ENCODE measurements at regions not wholly inside any gene's neighbourhood (a gene's known extent, or its start where the extent isn't known, plus 50 kb on each side); places are given as distances from the start of the nearest gene placed in this dataset.
"Not testable (repeated sequence)": the region's sequence is repeated elsewhere in the genome, so short reads cannot be mapped to it uniquely, and the experiment has no call there.

GRCh38 chr6:9361749-9362148 is 926.4 kb upstream of the SLC35B3 start:
- no peak for DNase-seq

- DNase-seq = no peak
These were observed 925.5 kb upstream of the SLC35B3 start for GRCh38 chr6:9360881-9361280.

GRCh38 chr6:9347608-9348007 is 912.3 kb upstream of the SLC35B3 start:
- DNase-seq = no peak

GRCh38 chr6:9346923-9347322 is 911.6 kb upstream of the SLC35B3 start:
- DNase-seq = no peak

- DNase-seq = no peak
These were observed 900.1 kb upstream of the SLC35B3 start for GRCh38 chr6:9335431-9335830.

DNA sequence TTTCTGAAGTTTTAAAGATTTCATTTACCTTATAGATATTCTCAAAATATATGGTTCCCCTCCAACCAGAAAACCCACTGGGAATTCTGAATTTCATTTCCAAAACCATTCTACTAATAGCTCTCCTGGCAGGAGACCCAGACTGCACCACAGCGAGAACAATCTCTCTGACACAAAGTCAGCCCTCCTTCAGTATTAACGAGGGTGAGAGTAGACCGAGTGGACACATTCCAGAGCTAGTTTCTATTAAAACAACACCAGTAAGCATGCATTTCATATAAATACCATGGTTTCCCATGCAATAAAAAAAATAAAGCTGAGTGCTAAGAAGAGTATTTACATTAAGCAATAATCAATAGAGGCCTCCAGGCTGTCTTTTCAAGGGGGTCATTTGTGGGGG is 899.6 kb upstream of the SLC35B3 start:
- no peak for DNase-seq

DNA sequence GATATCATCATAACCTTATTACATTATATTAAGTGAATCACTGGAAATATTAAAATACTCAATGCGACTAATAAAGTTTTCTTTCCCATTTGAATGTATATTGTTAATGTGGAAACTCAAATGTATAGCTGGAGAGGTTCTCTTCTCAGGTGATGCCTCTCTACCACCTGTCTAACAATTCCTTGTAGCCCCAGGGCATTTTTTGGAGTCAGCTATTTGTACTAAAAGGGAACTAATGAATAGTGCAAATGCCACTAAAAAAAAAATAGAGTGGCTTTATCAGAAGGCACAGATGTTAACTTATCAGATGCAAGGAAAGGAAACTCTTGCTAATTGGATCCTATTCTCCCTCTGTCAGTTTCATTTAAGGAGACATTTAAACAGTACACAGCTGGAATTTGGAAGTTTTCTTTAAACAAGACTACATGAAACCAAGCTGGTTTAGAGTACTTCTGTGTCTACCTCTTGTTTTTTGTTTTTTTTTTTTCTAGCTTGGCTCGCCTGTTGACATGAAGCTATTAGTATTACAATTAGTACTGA is 897.0 kb upstream of the SLC35B3 start:
- no peak for DNase-seq

- DNase-seq = no peak
These were observed 881.5 kb upstream of the SLC35B3 start for GRCh38 chr6:9316831-9317230.

- DNase-seq = no peak
These were observed 880.8 kb upstream of the SLC35B3 start for GRCh38 chr6:9315966-9316650.

GRCh38 chr6:9308284-9308683 is 872.9 kb upstream of the SLC35B3 start:
- no peak for DNase-seq

DNA sequence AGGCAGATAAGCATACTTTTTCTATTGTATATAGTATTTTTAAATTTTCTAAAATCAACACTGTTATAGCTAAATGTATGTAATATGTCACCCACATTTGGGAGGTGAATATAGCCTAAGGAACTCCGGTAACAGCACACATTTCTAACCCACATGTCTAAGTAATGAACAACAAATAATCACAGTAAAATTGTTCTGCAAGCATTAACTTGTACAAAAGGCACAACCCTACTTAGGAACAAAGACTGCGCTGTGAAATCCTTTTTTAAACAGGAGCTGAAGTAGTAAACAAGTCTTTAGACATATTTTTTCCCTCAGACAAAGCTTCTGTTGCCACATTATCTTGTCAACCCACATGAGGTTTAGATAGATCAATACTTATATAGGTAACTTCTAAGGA is 872.4 kb upstream of the SLC35B3 start:
- no peak for DNase-seq

DNA sequence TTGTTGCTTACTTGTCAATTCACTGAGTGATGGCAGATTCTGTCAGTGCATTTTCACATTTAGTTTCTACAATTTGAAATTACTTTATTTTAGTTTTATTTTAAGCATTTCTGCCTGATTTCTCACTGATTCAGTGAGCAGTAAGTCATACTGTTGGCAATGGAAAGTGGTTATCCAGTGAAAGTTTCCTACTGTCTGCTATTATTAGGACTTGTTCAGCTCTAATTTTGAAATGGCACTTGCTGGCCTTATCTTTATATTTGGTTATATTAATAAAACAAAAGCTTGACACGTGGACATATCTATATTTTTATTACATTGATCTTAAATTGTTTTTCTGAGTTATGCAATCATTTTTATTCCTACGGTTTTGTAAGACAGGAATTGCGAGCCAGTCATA is 871.8 kb upstream of the SLC35B3 start:
- DNase-seq = no peak

GRCh38 chr6:9295644-9296043 is 860.3 kb upstream of the SLC35B3 start:
- no peak for DNase-seq

DNA sequence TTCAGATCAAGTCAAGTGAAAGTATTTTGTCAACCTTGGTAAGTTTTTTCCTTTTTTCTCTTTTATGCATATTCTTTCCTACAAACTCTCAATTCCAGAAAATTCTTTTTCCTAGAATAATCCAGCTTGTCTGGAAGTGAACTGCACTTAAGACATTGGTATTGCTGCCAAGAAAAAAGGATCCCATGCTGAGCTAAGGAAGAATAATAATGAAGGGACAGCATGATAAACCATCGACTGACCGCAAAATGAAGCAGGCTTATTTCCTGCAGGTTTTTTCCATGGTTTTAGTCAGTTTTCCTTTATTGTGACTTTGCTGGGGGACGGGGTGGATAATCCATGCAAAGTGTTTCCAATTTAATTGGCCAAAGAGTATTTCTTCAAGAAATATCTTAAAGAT is 857.6 kb upstream of the SLC35B3 start:
- DNase-seq = no peak

- not testable (repeated sequence) for DNase-seq
These were observed 855.0 kb upstream of the SLC35B3 start for GRCh38 chr6:9290342-9290741.

DNA sequence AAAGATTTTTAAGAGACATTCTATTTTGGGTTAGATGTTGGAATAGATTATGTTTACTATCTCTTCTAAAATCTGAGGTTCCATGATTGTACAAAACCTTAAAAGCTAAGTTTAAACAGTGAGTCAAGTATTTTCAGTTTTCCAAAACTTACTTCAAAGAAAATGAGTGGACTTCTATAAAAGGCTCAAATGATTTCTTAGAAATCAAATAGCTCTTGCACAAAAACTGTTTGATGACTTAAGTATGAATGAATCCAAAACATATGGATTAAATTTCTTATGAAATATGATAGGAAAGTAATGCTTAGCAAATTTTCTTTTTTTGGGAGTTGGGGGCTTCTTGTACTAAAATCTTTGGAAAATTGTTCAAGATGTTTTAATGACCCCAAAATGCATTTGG is 837.3 kb upstream of the SLC35B3 start:
- DNase-seq = no peak

GRCh38 chr6:9266741-9267140 is 831.4 kb upstream of the SLC35B3 start:
- DNase-seq = no peak

DNA sequence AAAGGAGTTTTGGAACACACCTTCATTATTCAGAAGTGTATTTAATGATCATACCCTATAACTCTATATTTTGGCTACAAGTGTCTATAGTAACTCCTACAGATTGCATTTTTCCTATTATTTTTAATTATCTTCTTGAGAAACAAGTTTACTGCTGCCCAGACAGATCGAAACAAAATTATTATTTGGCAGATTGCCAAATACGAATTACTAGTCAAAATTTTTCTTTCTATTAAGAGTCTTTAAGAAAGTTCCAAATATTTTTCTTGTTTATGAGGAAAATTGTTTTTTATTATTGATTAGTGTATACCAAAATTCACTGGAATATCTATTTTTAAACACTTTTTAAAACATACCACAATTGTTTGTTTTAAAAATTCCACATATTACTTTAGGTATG is 821.9 kb upstream of the SLC35B3 start:
- DNase-seq = no peak

DNA sequence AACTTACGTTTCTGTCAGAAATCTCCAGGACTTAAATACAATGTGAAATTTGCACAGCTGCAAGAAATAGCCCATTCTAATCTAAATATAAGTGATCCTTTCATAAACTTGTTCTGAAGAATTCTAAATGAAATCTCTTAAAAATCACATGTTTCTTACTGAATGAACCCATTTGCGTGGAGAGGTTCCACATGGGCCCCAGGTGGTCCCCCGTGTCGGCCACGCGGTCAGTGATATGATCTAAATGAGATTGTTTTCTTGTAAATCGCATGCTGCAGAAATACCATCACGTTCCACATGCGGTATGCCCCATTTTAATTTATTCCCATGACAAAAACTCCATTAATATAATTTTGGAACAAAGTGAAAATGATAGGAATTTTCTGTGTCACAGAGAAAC is 818.9 kb upstream of the SLC35B3 start:
- DNase-seq = no peak

- no peak for DNase-seq
These were observed 817.5 kb upstream of the SLC35B3 start for GRCh38 chr6:9252799-9253198.

GRCh38 chr6:9250852-9251251 is 815.5 kb upstream of the SLC35B3 start:
- no peak for DNase-seq

DNA sequence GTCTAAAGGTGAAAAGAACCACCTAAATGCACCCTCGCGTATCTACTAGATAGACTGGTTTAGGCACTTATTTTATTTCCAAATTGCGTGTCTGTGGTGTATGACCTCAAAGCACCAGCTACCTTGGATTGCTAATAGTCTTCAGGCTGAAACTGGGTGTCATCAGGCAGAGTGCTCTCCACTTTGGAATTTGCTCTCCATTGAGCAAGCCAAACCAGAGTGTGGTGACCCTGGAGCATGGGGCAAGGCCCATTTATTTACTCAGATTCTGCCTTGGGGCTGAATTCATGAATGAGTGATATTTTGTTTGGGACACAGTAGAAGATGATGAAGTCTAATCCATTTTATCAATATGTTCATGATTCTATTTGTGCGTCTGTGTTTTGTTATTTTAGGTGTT is 812.8 kb upstream of the SLC35B3 start:
- no peak for DNase-seq

GRCh38 chr6:9240861-9241260 is 805.5 kb upstream of the SLC35B3 start:
- DNase-seq = no peak

DNA sequence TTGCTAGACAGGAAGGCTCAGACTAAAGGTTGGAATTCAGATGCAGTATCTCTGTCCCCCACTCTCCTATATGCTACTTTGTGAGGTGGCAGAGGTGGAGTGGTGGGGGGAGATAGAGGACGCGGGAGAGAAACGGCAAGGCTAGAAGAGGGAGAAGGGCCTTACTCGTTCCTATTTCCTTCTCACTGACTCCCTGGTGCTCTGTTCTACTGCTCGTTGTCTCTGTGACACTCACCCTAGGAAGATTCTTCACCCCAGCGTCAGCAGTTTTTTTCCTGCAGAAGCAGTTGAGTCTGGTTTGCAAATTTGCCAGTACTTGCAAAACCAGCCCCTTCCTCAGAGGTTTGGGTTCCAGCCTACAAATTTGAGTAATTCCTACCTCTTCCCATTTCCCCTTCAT is 801.1 kb upstream of the SLC35B3 start:
- DNase-seq = no peak

DNA sequence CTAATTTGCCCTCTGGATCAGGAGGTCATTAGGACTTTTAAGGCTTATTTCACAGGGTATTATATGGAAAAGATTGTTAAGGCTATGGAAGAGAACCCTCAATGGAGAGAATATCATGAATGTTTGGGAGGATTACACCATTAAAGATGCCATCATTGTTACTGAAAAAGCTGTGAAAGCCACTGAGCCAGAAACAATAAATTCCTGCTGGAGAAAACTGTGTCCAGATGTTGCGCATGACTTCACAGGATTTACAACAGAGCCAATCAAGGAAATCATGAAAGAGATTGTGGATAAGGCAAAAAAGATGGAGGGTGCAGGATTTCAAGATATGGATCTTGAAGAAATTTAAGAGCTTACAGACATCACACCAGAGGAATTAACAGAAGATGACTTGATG is 798.3 kb upstream of the SLC35B3 start:
- DNase-seq = no peak

Data from NK-92 treated with Interleukin-12 subunit alpha and Interleukin-12 subunit beta, amount 100 ng/mL, for 24 hours (cell line).